IPS-18a (cell line): ENCODE measurements at regions not wholly inside any gene's neighbourhood (a gene's known extent, or its start where the extent isn't known, plus 50 kb on each side); places are given as distances from the start of the nearest gene placed in this dataset.

Source experiments
- H3K27ac ChIP-seq: one replicate; pipeline ENCODE4 v1.5.1; 2013; ENCODE audit warnings: low read length
- H3K27me3 ChIP-seq: one replicate; pipeline ENCODE4 v1.6.1; 2013; ENCODE audit warnings: mild to moderate bottlenecking, low read length; ENCODE audit not compliant: control insufficient read depth, insufficient read depth
- H3K36me3 ChIP-seq: one replicate; pipeline ENCODE4 v1.6.1; 2013; ENCODE audit warnings: low read depth, low read length; ENCODE audit not compliant: control insufficient read depth
- H3K4me1 ChIP-seq: one replicate; pipeline ENCODE4 v1.6.1; 2013; ENCODE audit warnings: low read depth, low read length; ENCODE audit not compliant: control insufficient read depth
- H3K4me3 ChIP-seq: one replicate; pipeline ENCODE4 v1.5.1; 2013; ENCODE audit warnings: low read length
- H3K9ac ChIP-seq: one replicate; pipeline ENCODE4 v1.6.1; 2013; ENCODE audit warnings: mild to moderate bottlenecking, low read length, moderate library complexity
- H3K9me3 ChIP-seq: one replicate; pipeline ENCODE4 v1.6.1; 2013; ENCODE audit warnings: low read depth, low read length; ENCODE audit not compliant: control insufficient read depth

DNA sequence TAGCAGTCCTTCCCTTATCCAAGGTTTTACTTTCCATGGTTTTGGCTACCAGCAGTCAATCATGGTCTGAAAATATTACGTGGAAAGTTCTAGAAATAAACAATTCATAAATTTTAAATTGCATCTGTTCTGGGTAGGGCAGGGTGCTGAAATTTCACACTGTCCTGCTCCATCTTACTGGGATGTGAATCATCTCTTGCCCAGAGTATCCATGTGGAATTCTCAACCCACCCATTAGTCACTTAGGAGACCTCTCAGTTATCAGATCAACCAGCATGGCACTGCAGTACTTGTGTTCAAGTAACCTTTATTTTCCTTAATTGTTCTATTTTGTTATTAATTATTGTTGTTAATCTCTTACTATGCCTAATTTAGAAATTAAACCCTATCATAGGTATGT, 202.8 kb upstream of the CPHXL start:
- H3K4me3 ChIP-seq, result no peak overlapping the region
- no peak overlapping the region for H3K27ac ChIP-seq
- H3K9me3 ChIP-seq, result peaks cover 8% of the 10 kb centered on the region
- H3K9ac ChIP-seq, result no peak overlapping the region
- H3K4me1 ChIP-seq, result peaks cover 3% of the 10 kb centered on the region
- H3K27me3 ChIP-seq, result peaks cover 99% of the 10 kb centered on the region
- H3K36me3 ChIP-seq, result no peaks in the 10 kb centered on the region

DNA sequence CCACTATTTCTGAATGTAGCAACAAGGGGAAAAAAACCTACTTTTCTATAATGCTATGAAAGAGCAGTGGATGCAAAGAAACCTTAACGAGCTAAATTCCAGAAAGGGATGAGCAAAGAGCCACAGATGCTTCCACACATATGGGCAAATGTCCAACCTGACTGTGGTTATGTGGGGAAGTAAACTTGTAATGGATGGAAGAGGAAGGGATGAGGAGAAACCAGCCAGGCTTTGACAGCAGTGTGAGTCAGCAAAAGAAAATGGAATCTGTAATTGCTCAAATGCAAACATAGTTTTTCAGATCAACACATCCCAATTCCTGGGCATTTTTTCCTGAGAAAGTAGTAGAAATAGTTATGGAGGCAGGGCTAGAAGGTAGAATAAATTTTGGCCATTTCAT, 204.8 kb upstream of the CPHXL start:
- H3K27ac ChIP-seq, result no peak overlapping the region
- H3K27me3 ChIP-seq, result peaks cover 95% of the 10 kb centered on the region
- H3K4me3 ChIP-seq, result no peak overlapping the region
- peaks cover 8% of the 10 kb centered on the region for H3K9me3 ChIP-seq
- H3K36me3 ChIP-seq, result no peaks in the 10 kb centered on the region
- peaks cover 3% of the 10 kb centered on the region for H3K4me1 ChIP-seq
- no peak overlapping the region for H3K9ac ChIP-seq

DNA sequence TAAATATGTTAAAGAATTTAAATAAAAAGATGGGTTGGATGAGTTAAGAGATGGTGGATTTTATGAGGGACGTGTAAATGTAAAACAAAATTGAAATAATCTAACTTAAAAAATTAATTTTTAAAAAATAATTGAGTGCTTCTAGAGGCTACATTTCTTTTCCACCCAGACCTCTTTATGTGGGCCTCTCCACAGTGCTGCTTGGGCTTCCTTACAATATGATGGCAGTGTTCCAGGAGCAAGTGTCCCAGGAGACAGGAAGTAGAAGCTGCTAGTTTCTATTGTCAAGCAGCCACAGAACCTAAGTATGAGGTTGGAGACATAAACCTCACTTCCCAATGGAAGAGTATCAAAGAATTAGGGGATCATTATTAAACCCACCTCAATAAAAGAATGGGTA, 205.7 kb upstream of the CPHXL start:
- H3K9me3 ChIP-seq, result peaks cover 8% of the 10 kb centered on the region
- no peak overlapping the region for H3K4me3 ChIP-seq
- H3K9ac ChIP-seq, result no peak overlapping the region
- peaks cover 86% of the 10 kb centered on the region for H3K27me3 ChIP-seq
- H3K36me3 ChIP-seq, result no peaks in the 10 kb centered on the region
- peaks cover 3% of the 10 kb centered on the region for H3K4me1 ChIP-seq
- H3K27ac ChIP-seq, result no peak overlapping the region

DNA sequence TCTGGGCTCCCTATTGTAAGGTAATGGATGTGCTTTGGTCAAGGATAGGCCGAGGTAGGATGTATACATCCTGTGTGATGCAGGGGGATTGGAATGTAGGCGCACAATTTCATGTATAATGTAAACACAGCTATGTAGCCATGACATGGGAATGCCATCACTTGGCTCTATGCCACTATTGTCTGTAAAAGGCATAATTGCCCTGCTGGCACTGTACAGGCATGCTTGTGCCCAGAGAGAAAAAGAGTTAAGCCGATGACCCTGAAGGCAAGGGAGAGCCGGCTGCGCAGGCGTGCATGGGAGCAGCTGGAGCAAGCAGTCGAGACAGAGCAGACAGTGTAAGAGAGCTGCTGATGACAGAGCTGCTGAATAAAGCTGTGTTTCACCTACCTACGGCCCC, 212.5 kb upstream of the CPHXL start:
- H3K27me3 ChIP-seq, result peaks cover 34% of the 10 kb centered on the region
- no peaks in the 10 kb centered on the region for H3K4me1 ChIP-seq
- no peaks in the 10 kb centered on the region for H3K9me3 ChIP-seq
- H3K27ac ChIP-seq, result no peak overlapping the region
- no peak overlapping the region for H3K9ac ChIP-seq
- no peak overlapping the region for H3K4me3 ChIP-seq
- no peaks in the 10 kb centered on the region for H3K36me3 ChIP-seq

DNA sequence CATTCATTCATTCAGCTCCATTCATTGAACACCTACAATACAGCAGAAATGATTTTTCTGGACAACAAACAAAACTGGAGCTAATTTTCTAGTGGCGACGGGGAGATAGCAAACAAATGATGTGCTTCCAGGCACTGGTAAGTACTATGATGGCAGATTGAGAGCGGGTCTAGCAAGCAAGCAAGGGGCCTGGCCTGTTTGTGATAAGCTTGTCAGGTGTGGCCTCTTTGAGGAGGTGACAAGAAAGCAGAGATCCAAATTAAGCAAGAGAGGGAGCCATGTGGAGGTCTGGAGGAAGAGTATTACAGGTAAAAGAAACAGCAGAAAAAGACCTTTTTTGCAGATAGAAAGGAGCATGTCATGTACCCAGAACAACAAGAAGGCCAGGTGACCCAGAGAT, 216.1 kb upstream of the CPHXL start:
- Histone ChIP-seq H3K4me3 (no peak overlapping the region), H3K9me3 (no peaks in the 10 kb centered on the region), H3K4me1 (no peaks in the 10 kb centered on the region), H3K27me3 (peaks cover 17% of the 10 kb centered on the region), H3K36me3 (no peaks in the 10 kb centered on the region), H3K27ac (no peak overlapping the region), H3K9ac (no peak overlapping the region)

DNA sequence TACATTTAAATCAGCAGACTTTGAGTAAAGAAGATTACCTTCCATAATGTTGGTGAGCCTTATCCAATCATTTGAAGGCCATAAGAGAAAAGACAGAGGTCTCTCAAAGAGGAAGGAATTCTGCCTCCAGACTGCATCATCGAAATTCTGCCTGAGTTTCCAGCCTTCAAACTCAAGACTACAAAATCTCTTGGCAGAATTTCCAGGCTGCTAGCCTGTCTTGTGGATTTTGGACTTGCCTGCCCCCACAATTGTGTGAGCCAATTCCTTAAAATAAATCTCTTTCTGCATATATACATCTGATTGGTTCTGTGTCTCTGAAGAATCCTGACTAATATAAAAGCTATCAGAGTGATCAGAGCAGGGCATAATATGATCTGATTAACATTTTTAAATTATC, 216.6 kb upstream of the CPHXL start:
- Histone ChIP-seq H3K27me3 (peaks cover 15% of the 10 kb centered on the region), H3K27ac (no peak overlapping the region), H3K9me3 (no peaks in the 10 kb centered on the region), H3K4me1 (no peaks in the 10 kb centered on the region), H3K36me3 (no peaks in the 10 kb centered on the region), H3K4me3 (no peak overlapping the region), H3K9ac (no peak overlapping the region)

DNA sequence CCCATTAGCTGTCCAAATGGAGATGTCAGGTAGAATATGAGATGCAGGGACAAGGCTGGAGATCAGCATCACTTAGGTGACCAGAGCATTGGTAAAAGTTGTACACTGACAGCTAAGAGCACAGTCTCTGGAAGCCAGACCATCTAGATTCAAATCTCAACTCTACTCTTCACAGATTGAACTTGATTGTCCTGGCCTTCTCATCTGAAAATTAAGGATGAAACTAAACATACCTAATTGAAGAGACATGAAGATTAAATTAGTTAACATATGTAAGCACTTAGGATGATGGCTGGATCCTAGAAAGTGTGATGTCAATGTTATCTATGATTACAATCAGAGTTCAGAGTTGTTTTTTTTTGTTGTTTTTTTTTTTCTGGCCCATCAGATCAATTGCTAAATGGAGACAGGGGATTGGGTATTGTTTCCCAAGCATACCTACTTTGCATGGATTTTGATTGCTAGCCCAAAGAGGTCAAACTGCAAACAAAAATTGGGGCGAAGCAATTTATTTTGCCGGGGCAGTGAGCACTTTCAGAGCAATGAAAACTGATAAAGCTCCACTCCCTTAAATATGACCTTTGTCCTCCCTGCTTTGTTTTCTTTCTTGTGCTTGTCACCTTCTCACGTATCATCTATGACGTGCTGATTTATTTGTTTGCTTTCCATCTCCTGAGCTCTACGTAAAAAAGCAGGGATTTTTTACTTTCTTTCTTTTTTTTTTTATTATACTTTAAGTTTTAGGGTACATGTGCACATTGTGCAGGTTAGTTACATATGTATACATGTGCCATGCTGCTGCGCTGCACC, 217.6 kb upstream of the CPHXL start:
- no peak overlapping the region for H3K9ac ChIP-seq
- no peak overlapping the region for H3K4me3 ChIP-seq
- H3K9me3 ChIP-seq, result no peaks in the 10 kb centered on the region
- H3K36me3 ChIP-seq, result no peaks in the 10 kb centered on the region
- peaks cover 8% of the 10 kb centered on the region for H3K27me3 ChIP-seq
- no peaks in the 10 kb centered on the region for H3K4me1 ChIP-seq
- H3K27ac ChIP-seq, result no peak overlapping the region

DNA sequence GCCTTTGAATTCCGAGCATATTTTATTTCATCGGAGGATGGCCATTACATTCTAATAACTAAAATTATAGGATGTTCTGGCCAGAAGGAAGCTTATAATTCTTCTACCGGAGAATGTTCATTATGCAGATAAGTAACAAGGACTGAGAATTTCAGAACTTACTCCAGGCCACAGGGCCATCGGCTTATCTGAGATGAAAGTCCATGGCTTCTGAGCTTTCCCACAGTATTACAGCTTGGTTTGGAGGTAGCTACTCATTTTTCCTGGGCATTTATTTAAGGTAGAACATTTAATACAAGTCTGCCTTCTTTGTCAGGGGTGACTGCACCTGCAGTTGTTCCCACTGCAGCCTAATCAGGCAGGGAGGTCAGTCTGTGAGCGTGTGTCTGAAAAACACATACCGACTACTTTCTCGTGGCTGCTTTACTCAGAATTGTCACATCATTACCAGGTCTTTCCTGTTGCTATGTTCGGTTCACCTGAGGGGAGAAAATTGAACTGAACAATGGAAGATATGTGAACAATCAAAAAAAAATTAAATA, 219.7 kb upstream of the CPHXL start:
- no peak overlapping the region for H3K4me3 ChIP-seq
- no peak overlapping the region for H3K9ac ChIP-seq
- H3K9me3 ChIP-seq, result no peaks in the 10 kb centered on the region
- H3K36me3 ChIP-seq, result no peaks in the 10 kb centered on the region
- H3K27ac ChIP-seq, result no peak overlapping the region
- H3K4me1 ChIP-seq, result peaks cover 3% of the 10 kb centered on the region
- H3K27me3 ChIP-seq, result peaks cover 6% of the 10 kb centered on the region

DNA sequence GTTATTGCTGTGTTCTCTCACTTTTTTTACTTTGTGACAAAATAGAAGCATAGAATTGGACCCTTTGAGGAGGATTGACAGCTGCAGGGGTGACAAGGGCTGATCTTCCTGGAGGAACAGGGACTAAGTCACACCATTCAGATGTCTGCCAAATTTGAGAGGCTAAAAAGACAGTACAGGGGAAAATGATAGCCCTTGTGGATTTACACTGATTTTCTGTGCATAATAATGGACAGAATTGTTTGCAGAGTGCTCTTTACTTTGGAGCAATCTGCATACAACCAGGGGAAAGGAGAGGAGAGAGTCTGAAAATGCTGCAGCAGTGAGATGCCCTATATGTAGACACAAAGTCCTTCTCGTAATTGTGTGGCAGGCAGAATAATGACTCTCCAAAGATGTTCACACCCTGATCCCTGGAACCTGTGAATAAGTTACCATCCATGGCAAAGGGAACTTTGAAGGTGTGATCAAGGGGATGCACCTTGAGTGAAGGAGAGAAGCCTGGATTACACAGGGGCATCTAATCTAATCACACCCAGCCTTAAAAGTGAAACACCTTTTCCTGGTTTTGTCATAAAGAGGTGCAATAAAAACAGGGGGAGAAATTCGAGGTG, 221.4 kb upstream of the CPHXL start:
- no peak overlapping the region for H3K4me3 ChIP-seq
- no peaks in the 10 kb centered on the region for H3K27me3 ChIP-seq
- H3K9me3 ChIP-seq, result no peaks in the 10 kb centered on the region
- H3K9ac ChIP-seq, result no peak overlapping the region
- H3K36me3 ChIP-seq, result no peaks in the 10 kb centered on the region
- peaks cover 3% of the 10 kb centered on the region for H3K4me1 ChIP-seq
- H3K27ac ChIP-seq, result no peak overlapping the region

DNA sequence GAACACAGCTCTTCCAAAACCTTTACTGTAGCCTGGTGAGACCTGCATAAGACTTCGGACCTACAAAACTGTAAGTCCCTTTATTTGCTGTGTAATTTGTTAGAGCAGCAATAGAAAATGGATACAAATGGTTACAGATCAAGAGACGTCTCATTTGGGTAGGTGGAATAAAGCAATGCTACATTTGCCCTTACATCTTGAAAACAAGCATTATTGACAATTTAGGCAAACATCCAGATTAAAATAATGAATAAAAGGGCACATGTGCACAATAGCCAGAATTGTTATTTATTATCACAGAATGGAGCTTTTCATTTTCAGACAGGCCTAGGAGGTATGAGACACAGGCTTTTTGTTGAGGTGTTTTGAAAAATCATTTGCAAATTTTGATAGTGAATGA, 222.2 kb upstream of the CPHXL start:
- Histone ChIP-seq H3K36me3 (no peaks in the 10 kb centered on the region), H3K9ac (no peak overlapping the region), H3K27me3 (no peaks in the 10 kb centered on the region), H3K4me1 (peaks cover 3% of the 10 kb centered on the region), H3K27ac (no peak overlapping the region), H3K4me3 (no peak overlapping the region), H3K9me3 (no peaks in the 10 kb centered on the region)

DNA sequence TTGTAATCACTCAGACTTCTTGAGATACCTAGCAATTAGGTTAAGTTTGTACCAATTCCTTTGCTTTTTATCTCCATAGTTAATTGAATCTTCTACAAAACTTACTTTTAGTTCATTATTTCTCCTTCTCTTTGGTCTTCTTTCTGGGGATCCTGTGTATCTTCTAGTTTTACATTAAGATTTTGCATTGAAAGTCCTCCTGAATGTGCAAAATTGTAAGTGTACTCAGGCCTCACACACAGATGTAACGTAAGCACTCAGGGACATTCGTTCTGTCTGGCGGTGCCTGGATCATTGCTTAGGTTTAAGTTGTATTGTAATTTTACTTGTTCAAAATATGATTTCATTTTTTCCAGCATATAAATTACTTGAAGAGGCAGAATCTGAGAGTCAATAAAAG, 222.6 kb upstream of the CPHXL start:
- Histone ChIP-seq H3K27ac (no peak overlapping the region), H3K4me3 (no peak overlapping the region), H3K4me1 (peaks cover 3% of the 10 kb centered on the region), H3K36me3 (no peaks in the 10 kb centered on the region), H3K9ac (no peak overlapping the region), H3K27me3 (no peaks in the 10 kb centered on the region), H3K9me3 (no peaks in the 10 kb centered on the region)

DNA sequence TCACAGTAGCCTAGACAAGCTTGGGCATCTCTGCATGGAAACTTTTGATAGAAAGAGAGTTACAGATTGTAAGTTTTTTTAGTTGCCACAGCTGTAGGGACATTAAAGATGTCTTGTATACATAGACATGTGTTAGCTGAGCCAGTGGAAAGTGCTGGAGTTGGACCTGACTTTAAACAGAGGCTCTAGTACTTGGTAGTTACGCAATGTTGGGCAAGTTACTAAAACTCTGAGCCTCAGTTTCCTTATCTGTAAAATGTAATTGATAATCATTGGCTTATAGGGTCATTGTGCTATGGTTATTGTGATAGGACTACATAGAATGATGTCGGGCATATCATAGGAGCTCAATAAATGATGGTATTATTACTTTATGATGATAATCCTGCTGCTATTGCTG, 225.8 kb upstream of the CPHXL start:
- Histone ChIP-seq H3K9ac (no peak overlapping the region), H3K36me3 (no peaks in the 10 kb centered on the region), H3K27ac (no peak overlapping the region), H3K27me3 (no peaks in the 10 kb centered on the region), H3K9me3 (no peaks in the 10 kb centered on the region), H3K4me1 (peaks cover 3% of the 10 kb centered on the region), H3K4me3 (no peak overlapping the region)
